ENCODE measurements at regions not wholly inside any gene's neighbourhood (a gene's known extent, or its start where the extent isn't known, plus 50 kb on each side); places are given as distances from the start of the nearest gene placed in this dataset.
"Not testable (repeated sequence)": the region's sequence is repeated elsewhere in the genome, so short reads cannot be mapped to it uniquely, and the experiment has no call there.

- in situ Hi-C loops (cut with MboI; ENCODE audit: low sequenced_read_pairs), result no loop called here
These were observed 580.8 kb upstream of the SLC8A1 start for GRCh38 chr2:41032715-41033114.

DNA sequence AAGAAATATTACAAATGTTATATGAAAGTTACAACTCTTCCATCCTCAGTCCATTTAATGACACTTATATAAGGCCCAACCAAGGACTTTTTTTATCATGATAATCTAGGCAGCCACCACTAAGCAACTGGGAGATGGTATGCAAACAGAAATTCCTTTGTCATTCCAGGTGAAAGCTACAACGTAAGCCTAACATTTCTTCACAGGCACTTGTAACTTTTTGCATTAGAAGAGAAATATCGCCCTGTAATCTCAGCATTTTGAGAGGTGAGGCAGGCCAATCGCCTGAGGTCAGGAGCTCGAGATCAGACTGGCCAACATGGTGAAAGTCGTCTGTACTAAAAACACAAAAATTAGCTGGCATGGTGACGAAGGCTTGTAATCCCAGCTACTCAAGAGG is 581.2 kb upstream of the SLC8A1 start:
- in situ Hi-C loops (cut with MboI; ENCODE audit: low sequenced_read_pairs), result no loop called here

GRCh38 chr2:41038408-41038807 is 586.5 kb upstream of the SLC8A1 start:
- in situ Hi-C loops (cut with MboI; ENCODE audit: low sequenced_read_pairs), result no loop called here

DNA sequence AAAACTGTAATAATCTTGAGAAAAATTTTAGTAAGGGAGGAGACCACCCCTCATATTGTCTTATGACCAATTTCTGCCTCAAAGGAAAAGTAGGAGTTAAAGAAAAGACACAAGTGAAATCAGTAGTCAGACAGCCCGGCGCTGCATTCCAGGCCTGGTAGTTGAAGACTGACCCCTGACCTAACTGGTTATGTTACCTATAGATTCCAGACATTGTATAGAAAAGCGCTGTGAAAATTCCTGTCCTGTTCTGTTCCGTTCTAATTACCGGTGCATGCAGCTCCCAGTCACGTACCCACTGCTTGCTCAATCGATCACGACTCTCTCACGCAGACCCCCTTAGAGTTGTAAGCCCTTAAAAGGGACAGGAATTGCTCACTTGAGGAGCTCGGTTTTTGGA is 587.9 kb upstream of the SLC8A1 start:
- in situ Hi-C loops (cut with MboI; ENCODE audit: low sequenced_read_pairs), result not testable (repeated sequence)

GRCh38 chr2:41040782-41041520 is 589.1 kb upstream of the SLC8A1 start:
- in situ Hi-C loops (cut with MboI; ENCODE audit: low sequenced_read_pairs), result no loop called here

GRCh38 chr2:41042343-41042742 is 590.5 kb upstream of the SLC8A1 start:
- in situ Hi-C loops (cut with MboI; ENCODE audit: low sequenced_read_pairs), result no loop called here

DNA sequence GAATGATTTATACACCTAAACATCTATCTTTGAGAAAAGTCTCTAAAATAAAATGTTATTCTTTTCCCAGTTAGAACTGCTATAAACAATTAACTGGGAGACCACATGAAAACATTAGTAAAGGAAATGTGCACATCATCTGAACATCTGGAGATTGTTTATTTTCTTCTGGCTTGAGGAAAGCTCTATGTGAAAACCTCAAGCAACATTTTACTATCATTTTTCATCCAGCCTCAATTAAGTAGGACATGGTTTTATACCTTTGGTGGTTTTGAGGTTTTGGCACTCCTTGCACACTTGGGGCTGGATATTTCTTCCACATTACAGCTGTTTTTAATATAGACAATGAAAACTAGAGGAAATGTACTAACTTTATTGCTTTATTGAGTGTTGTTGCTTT is 609.5 kb upstream of the SLC8A1 start:
- in situ Hi-C loops (cut with MboI; ENCODE audit: low sequenced_read_pairs), result no loop called here

DNA sequence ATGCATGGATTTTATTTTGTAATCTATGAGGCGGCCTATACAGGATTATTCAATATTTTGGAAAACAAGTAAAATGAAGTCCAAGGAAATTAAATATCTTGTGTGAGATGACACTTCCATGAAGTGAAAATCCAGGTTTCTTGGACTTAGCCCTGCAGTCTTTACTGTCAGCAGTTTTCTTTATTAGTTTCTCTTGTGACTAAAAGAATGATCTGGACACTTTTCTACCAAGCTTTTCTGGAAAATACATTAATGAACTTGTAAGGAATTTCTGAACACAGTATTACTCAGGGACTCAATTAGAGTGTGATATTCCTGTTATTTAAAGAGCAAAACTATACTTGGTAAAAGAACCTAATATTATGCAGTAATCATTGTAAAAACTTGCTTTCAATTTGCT is 610.4 kb upstream of the SLC8A1 start:
- in situ Hi-C loops (cut with MboI; ENCODE audit: low sequenced_read_pairs), result no loop called here

DNA sequence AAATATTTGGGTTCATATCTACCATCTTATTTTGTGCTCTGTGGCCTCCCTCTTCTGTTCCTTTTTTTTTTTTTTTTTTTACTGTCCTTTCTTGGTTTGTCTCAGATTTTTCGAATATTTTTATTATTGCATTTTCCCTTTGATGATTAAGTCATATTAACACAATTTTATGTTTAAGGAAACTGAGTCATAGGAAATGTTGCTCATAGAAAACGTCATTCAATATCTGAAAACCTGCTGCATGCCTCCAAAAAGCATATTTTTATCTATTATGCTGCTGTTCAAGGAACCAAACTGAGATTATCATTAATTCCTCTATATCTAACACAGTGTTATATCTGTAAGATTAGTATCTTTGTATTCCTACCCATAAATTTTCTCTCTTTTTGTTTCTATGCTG is 614.3 kb upstream of the SLC8A1 start:
- in situ Hi-C loops (cut with MboI; ENCODE audit: low sequenced_read_pairs), result no loop called here

- in situ Hi-C loops (cut with MboI; ENCODE audit: low sequenced_read_pairs), result no loop called here
These were observed 616.9 kb upstream of the SLC8A1 start for GRCh38 chr2:41068740-41069139.

DNA sequence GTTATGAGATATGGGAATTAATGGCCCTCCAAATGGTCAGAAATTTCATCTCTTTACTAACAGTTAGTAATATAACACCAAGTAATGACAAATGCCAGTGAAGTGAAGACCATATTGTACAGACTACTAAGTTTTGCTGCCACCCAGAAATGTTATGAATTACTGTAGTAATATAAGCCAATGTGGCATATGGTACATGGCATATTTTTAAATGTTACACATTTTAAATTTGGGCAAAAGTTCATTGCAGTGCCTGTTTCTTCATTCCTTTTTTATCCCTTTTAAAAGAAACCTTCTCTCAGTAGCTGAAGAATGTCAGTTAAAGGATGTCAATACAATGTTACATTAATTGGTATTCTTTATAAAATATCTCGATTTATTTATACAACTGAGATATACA is 626.5 kb upstream of the SLC8A1 start:
- in situ Hi-C loops (cut with MboI; ENCODE audit: low sequenced_read_pairs), result no loop called here

DNA sequence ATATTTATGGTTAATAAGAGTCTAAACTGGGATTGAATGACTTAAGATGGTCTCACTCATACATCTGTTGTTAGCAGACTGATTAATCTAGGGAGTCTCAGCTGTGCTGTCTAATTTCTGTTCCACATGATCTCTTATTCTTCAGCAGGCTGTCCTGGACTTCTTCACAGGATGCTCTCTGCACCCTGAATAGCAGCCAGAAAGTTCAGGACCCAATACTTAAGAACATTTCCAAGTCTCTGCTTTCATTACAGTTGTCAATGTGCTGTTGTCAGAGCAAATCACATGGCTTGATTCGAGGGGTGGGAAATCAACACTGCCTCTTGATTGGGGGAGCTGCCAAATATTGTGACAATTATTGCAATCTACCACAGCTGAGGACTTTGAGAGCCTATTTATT is 627.1 kb upstream of the SLC8A1 start:
- in situ Hi-C loops (cut with MboI; ENCODE audit: low sequenced_read_pairs), result no loop called here

GRCh38 chr2:41084321-41084720 is 632.4 kb upstream of the SLC8A1 start:
- in situ Hi-C loops (cut with MboI; ENCODE audit: low sequenced_read_pairs), result no loop called here

GRCh38 chr2:41087946-41088345 is 636.1 kb upstream of the SLC8A1 start:
- in situ Hi-C loops (cut with MboI; ENCODE audit: low sequenced_read_pairs), result no loop called here

DNA sequence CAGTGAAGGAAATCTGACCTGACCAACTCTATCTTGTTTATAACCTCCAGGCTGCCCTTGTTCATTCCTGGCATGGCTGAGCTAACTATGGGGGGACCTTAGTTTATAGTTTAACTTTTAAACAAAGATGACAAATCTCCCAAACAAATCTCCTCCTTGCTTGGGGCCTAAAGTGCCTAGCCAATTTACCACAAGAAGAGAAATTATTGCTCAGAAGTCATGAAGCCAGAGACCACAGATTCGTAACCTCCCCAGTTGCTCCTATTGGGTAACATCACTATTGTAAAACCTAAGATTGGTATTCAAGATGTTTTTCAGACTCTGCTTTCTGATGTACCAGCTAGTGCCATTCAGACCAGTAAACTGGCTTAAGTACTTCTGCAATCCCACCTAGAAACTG is 649.4 kb upstream of the SLC8A1 start:
- in situ Hi-C loops (cut with MboI; ENCODE audit: low sequenced_read_pairs), result no loop called here

- in situ Hi-C loops (cut with MboI; ENCODE audit: low sequenced_read_pairs), result no loop called here
These were observed 657.9 kb upstream of the SLC8A1 start for GRCh38 chr2:41109744-41110143.

DNA sequence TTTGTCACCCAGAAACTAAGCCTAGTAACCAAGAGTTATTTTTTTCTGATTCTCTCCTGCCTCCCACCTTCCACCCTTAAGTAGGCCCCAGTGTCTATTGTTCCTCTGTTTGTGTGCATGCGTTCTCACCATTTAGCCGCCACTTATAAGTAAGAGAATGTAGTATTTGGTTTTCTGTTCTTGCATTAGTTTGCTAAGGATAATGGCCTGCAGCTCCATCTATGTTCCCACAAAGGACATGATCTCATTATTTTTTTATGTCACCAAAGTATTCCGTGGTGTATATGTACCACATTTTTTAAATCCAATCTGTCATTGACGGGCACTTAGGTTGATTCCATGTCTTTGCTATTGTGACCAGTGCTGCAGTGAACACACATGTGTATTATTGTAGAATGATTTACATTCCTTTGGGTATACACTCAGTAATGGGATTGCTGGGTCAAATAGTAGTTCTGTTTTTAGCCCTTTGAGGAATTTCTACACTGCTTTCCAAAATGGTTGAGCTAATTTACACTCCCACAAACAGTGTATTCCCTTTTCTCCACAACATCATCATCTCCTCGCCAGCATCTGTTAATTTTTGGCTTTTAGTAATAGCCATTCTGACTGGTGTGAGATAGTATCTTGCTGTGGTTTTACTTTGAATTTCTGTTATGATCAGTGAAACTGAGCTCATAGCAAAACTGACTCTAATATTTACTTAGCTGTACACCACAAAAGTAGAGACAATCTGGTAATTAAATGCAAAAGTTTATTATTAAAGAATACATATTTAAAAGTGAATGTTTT is 660.1 kb upstream of the SLC8A1 start:
- in situ Hi-C loops (cut with MboI; ENCODE audit: low sequenced_read_pairs), result no loop called here

DNA sequence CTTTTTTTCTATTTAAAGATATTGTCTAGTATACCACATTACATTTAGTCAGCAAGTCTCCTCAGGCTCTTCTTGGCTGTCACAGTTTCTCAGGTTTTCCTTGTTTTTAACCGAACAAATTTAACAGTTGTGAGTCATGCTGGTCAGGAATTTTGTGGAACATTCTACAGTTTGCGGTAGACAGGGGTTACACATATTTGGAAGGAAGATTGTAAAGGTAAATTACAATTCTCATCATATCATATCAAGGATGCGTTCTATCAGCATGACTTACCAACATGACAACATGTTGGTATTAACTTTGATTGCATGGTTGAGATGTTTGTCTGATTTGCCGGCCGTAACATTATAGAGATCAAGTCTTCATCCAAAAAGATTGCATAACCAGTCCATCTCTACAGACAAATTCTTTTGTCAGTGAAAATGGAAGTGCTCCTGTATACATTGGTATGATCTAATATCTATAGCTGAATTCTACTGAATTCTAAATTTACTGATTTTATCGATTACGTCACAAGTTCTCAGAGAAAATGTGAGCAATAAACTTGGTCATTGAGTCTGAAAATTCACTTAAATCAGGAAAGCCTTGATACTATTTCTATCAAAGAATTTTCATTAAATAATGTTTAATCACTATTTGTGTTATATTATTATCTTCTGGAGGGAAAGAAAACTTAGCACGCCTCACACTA is 664.4 kb upstream of the SLC8A1 start:
- in situ Hi-C loops (cut with MboI; ENCODE audit: low sequenced_read_pairs), result no loop called here

- in situ Hi-C loops (cut with MboI; ENCODE audit: low sequenced_read_pairs), result no loop called here
These were observed 667.6 kb upstream of the SLC8A1 start for GRCh38 chr2:41119489-41119888.

- in situ Hi-C loops (cut with MboI; ENCODE audit: low sequenced_read_pairs), result no loop called here
These were observed 671.5 kb upstream of the SLC8A1 start for GRCh38 chr2:41123341-41123740.

GRCh38 chr2:41127351-41127750 is 675.5 kb upstream of the SLC8A1 start:
- in situ Hi-C loops (cut with MboI; ENCODE audit: low sequenced_read_pairs), result no loop called here

GRCh38 chr2:41129988-41130387 is 678.1 kb upstream of the SLC8A1 start:
- in situ Hi-C loops (cut with MboI; ENCODE audit: low sequenced_read_pairs), result no loop called here

Data from HL-60/S4 treated with retinoic acid at 250 ng/mL for 4 days and 3 days (cell line).